ACC112 (cell line): ENCODE measurements at regions not wholly inside any gene's neighbourhood (a gene's known extent, or its start where the extent isn't known, plus 50 kb on each side); places are given as distances from the start of the nearest gene placed in this dataset.

Experiments
- H2AFZ ChIP-seq: fragments of 200-600 bp; sonication (generic); one replicate; pipeline ENCODE4 v1.6.0; 2017; ENCODE audit warnings: antibody characterized with exemption, low read length; ENCODE audit not compliant: unreplicated experiment
- H3K27ac ChIP-seq: fragments of 200-600 bp; sonication (generic); 2 replicates; pipeline ENCODE4 v1.5.1; 2014; ENCODE audit warnings: low read depth, mild to moderate bottlenecking, antibody characterized with exemption, low read length, moderate library complexity
- H3K27me3 ChIP-seq: fragments of 200-600 bp; sonication (generic); 2 replicates; pipeline ENCODE4 v1.6.1; 2014; ENCODE audit warnings: mild to moderate bottlenecking, antibody characterized with exemption, low read length, moderate library complexity, mixed read lengths; ENCODE audit not compliant: insufficient read depth
- H3K36me3 ChIP-seq: fragments of 200-600 bp; sonication (generic); 2 replicates; pipeline ENCODE4 v1.6.1; 2016; ENCODE audit warnings: mild to moderate bottlenecking, antibody characterized with exemption, low read length, moderate library complexity, mixed read lengths; ENCODE audit not compliant: insufficient read depth
- H3K4me1 ChIP-seq: fragments of 200-600 bp; sonication (generic); one replicate; pipeline ENCODE4 v1.6.1; 2016; ENCODE audit warnings: low read length, mixed read lengths; ENCODE audit not compliant: insufficient read depth, unreplicated experiment, control insufficient read depth
- H3K4me3 ChIP-seq: fragments of 200-600 bp; sonication (generic); 2 replicates; pipeline ENCODE4 v1.5.1; 2014; ENCODE audit warnings: mild to moderate bottlenecking, low read depth, low read length
- H3K79me2 ChIP-seq: fragments of 200-600 bp; sonication (generic); one replicate; pipeline ENCODE4 v1.6.0; 2016; ENCODE audit warnings: low read length; ENCODE audit not compliant: control insufficient read depth, unreplicated experiment, insufficient read depth

DNA sequence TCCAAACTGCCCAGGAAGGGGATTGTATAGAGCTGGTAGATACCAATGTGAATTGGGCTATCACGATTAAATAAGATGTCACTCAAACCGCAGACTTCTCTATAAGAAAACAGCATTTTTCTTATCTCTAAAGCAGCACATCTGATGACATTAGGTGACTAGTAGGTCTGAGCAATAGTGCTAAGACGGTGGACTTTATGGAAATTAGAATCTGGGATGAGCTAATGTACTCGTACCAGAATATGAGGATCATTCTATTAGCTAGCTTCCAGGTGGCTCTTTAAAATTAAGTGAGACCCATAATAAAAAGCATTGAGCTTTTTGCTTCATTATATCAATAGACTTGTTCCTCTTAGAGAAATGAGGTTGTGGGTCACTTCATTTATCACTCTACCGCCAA, 130.0 kb upstream of the MC4R start:
- H3K36me3 ChIP-seq, result no peaks in the 10 kb centered on the region
- H3K79me2 ChIP-seq, result no peaks in the 10 kb centered on the region
- no peak overlapping the region for H2AFZ ChIP-seq
- no peaks in the 10 kb centered on the region for H3K27me3 ChIP-seq
- H3K27ac ChIP-seq, result no peak overlapping the region
- H3K4me1 ChIP-seq, result peaks cover 11% of the 10 kb centered on the region
- H3K4me3 ChIP-seq, result no peak overlapping the region

DNA sequence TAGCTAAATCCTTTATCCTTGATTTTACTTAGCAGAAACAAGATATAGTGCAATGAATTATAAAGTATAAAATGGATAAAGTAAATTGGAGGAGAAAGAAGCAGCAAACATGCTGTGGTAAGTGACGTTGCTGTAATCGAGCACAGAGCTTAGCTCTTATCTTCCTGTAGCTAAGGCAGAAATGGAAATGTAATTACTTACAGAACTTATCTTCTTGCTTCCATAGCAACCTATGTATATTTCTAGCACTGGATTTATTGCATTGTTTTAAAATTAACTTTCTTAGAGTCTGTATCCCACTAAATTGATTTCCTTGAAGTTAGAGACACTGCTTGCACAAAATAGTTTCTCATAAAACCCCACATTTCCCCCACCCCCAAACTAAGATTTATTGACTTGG, 130.6 kb upstream of the MC4R start:
- Histone ChIP-seq H3K36me3 (no peaks in the 10 kb centered on the region), H3K27me3 (no peaks in the 10 kb centered on the region), H2AFZ (no peak overlapping the region), H3K4me1 (peaks cover 11% of the 10 kb centered on the region), H3K79me2 (no peaks in the 10 kb centered on the region), H3K27ac (no peak overlapping the region), H3K4me3 (no peak overlapping the region)

DNA sequence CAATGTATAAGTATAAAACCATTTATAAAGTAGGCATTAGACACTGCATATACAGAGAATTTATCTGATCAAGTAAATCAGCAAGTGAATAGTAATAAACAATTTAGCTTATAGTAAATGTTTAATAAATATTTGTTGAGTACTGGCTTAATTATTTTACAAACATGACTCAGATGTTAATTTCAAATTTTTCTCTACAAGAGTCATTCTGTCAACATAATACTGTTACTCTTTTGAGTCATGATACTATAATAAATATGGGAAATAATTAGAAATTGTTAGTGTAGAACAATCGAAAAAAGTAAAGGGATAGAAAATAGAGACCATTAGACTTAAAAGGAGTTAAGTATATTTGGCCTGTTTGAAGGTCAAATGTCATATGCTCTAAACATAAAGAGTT, 133.6 kb upstream of the MC4R start:
- Histone ChIP-seq H3K27ac (no peak overlapping the region), H2AFZ (no peak overlapping the region), H3K4me3 (no peak overlapping the region), H3K4me1 (peaks cover 7% of the 10 kb centered on the region), H3K36me3 (no peaks in the 10 kb centered on the region), H3K27me3 (no peaks in the 10 kb centered on the region), H3K79me2 (no peaks in the 10 kb centered on the region)

DNA sequence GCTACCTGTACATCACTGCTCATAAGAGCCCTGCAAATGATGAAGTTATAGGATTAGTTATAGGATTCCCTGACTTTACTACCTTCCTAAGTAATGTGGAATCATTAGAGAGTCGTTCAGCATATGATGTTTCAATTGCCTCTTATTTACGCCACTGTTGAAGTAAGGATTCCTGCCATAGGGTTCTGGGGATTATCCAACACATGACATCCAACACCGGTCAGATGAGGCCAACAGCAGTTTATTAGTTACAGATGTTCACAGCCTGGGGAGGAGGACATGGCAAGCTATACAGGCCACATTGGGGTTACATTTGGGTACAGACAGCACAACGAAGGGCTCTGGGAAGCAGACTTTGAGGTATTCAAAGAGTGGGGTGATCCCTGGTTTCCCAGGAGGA, 134.1 kb upstream of the MC4R start:
- H3K27ac ChIP-seq, result no peak overlapping the region
- H3K27me3 ChIP-seq, result no peaks in the 10 kb centered on the region
- H3K36me3 ChIP-seq, result no peaks in the 10 kb centered on the region
- H3K4me3 ChIP-seq, result no peak overlapping the region
- peaks cover 2% of the 10 kb centered on the region for H3K4me1 ChIP-seq
- H3K79me2 ChIP-seq, result no peaks in the 10 kb centered on the region
- peak overlapping the region; percentile 39 for H2AFZ ChIP-seq

DNA sequence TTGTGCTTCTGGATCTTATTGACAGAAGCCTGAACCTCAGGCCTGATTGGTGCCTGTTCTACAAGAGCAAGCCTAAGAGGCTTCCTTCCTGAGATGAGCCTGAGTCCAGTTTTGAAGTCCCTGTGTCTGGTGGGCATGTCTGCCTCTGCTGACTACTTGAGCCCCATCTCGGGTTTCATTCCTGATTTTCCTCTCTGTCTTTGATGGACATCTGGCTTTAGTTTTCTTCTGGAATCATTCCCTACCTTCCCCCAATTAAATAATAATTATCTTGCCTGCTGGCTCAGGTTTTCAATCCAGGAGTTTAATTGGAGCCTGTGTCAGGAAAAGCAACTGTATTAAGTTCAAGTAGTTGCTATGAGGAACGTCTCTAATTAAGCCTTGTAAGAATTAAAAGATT, 135.5 kb upstream of the MC4R start:
- no peak overlapping the region for H2AFZ ChIP-seq
- no peaks in the 10 kb centered on the region for H3K4me1 ChIP-seq
- no peaks in the 10 kb centered on the region for H3K36me3 ChIP-seq
- H3K27me3 ChIP-seq, result no peaks in the 10 kb centered on the region
- no peaks in the 10 kb centered on the region for H3K79me2 ChIP-seq
- no peak overlapping the region for H3K27ac ChIP-seq
- no peak overlapping the region for H3K4me3 ChIP-seq

DNA sequence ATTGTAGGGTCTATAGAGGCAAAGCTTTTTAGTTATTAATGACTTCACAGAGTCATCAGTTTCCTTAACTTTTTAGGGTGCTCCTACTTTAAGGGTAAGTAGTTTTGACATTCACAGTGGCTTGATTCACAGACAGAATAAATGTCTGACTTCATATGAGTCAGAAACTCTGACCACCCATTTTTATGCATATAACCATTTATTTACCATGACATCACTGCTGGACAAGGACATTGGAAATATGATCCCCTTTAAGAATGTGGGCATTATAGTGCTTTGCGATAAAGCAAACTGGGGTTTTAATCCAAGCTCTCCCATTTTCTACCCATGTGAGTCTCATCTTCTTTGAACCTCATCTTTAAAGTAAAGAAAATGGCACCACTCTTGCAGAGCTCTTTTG, 162.0 kb upstream of the MC4R start:
- Histone ChIP-seq H3K27ac (0 out of 2 replicates have a peak overlapping the region, but pooled peaks have one; percentile 40), H2AFZ (no peak overlapping the region), H3K79me2 (no peaks in the 10 kb centered on the region)

DNA sequence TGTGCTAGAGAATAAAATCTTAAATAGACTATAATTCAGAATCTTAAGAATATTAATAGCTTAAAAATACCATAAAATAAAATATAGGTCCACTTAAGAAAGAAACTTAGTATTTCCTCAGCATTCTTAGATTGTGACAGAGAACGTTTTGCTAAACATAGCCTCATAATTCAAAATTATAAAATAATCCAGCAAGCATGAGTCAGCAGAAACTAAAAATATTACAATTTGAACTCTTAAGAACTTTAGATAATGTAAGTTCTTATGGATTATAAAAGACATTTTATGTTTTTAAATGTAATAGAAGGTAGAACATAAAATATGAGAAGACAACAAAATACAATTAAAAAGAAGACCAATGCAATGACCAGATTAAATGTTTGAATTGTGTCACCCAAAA, 164.5 kb upstream of the MC4R start:
- H2AFZ ChIP-seq, result peak overlapping the region; percentile 24
- no peaks in the 10 kb centered on the region for H3K79me2 ChIP-seq
- H3K36me3 ChIP-seq, result no peaks in the 10 kb centered on the region
- peaks cover 23% of the 10 kb centered on the region for H3K4me1 ChIP-seq
- no peak overlapping the region for H3K27ac ChIP-seq
- H3K4me3 ChIP-seq, result no peak overlapping the region
- no peaks in the 10 kb centered on the region for H3K27me3 ChIP-seq

More for the DNA sequence above, 162.0 kb upstream of the MC4R start:
- Histone ChIP-seq H3K4me1 (peaks cover 23% of the 10 kb centered on the region), H3K36me3 (no peaks in the 10 kb centered on the region), H3K4me3 (peak overlapping the region; percentile 50; the same call in 1 of the 2 replicates), H3K27me3 (no peaks in the 10 kb centered on the region)

DNA sequence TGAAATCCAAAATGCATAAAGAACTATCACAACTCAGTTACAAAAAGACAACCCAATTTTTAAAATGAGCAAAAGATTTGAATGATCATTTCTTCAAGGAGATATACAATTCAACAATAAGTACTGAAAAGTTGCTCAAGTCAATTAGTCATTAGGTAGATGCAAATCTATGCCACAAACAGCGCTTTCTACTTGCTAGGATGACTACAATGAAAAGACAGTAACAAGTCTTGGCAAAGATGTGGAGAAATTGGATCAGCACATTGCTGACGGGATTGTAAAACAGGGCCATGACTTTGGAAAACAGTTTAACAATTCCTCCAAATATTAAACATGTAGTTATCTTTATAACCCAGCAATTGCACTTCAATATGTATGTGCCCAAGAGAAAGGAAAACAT, 166.3 kb upstream of the MC4R start:
- Histone ChIP-seq H3K4me1 (peaks cover 17% of the 10 kb centered on the region), H3K27me3 (no peaks in the 10 kb centered on the region), H3K27ac (no peak overlapping the region), H3K4me3 (no peak overlapping the region), H3K79me2 (no peaks in the 10 kb centered on the region), H2AFZ (no peak overlapping the region), H3K36me3 (no peaks in the 10 kb centered on the region)

DNA sequence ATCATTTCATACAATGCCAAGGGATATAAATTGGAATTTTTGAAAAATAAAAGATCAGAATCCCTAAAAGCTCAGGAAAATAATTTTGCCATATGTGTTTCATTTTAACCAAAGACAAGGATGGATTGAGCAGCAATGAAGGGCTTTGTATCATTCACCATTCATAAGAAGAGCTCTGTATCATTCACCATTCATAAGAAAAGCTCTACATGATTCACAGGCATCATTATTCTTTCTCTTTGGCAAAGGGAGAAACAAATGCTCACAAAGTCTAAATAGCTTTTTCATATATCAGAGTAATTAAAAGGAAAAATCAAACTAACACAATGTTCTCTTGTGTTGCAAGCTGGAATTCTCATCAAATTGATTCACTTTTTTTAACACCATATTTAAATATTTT, 169.1 kb upstream of the MC4R start:
- peaks cover 2% of the 10 kb centered on the region for H3K4me1 ChIP-seq
- no peak overlapping the region for H2AFZ ChIP-seq
- H3K36me3 ChIP-seq, result no peaks in the 10 kb centered on the region
- H3K4me3 ChIP-seq, result no peak overlapping the region
- H3K79me2 ChIP-seq, result no peaks in the 10 kb centered on the region
- H3K27me3 ChIP-seq, result no peaks in the 10 kb centered on the region
- H3K27ac ChIP-seq, result no peak overlapping the region

DNA sequence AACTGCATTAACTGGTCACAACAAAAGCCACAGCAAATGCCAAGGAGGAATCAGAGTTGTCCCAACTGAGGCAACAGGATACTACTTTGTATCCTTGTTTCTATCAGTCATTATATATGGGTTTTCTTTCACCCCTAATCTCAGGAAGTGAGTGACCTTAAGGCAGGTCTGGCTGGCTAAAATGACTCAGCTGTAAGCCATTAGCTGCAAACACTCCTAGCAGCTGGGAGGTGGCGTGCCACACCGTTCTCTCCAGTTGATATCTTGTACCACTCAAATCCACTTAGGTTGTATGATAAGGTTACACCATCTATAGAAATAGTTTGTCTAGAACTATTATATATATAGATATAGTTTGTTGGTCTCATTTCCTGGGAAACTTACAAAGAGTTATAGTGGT, 171.1 kb upstream of the MC4R start:
- H3K27me3 ChIP-seq, result no peaks in the 10 kb centered on the region
- H3K36me3 ChIP-seq, result no peaks in the 10 kb centered on the region
- H3K27ac ChIP-seq, result no peak overlapping the region
- H3K4me3 ChIP-seq, result no peak overlapping the region
- no peak overlapping the region for H2AFZ ChIP-seq
- H3K79me2 ChIP-seq, result no peaks in the 10 kb centered on the region
- no peaks in the 10 kb centered on the region for H3K4me1 ChIP-seq

DNA sequence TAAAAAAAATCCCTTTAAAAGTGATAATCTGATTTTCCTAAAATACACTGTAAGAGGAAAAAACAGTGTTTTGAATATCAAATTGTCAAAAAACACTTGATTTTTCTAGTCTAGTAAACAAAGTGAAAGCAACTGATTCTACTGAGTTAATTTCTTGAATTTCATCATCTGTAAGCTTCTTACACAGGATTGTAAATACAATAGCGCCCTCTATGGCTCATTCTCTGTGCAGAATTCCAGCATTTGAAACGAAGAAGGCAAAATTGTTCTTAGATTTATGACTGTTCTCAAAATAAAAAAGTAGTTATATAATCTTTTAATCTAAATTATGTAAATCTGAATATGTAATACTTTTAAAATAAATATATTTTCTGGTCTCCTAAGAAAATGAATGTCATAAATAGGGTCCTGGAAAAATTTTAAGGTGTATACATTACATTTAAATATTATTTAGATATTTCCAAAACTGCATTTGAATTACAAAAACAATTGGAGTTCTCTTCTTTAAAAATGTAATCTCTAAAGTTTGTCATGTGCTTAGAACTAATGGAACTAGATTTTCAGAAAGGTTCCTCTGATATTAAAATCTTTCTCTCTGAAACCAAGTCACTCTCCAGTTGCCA, 176.9 kb upstream of the MC4R start:
- Histone ChIP-seq H3K4me1 (no peaks in the 10 kb centered on the region), H3K27me3 (no peaks in the 10 kb centered on the region), H3K4me3 (0 out of 2 replicates have a peak overlapping the region, but pooled peaks have one; percentile 5), H2AFZ (peak overlapping the region; percentile 55), H3K36me3 (no peaks in the 10 kb centered on the region), H3K79me2 (no peaks in the 10 kb centered on the region), H3K27ac (no peak overlapping the region)
